HUES6 (cell line): ENCODE measurements at regions not wholly inside any gene's neighbourhood (a gene's known extent, or its start where the extent isn't known, plus 50 kb on each side); places are given as distances from the start of the nearest gene placed in this dataset.

Experiments used
- H3K27ac ChIP-seq: 2 replicates; pipeline ENCODE4 v1.7.0; 2013; ENCODE audit warnings: low read depth, mild to moderate bottlenecking, low read length, inconsistent platforms
- H3K27me3 ChIP-seq: 2 replicates; pipeline ENCODE4 v1.6.1; 2013; ENCODE audit warnings: low read length; ENCODE audit not compliant: control insufficient read depth, insufficient read depth
- H3K36me3 ChIP-seq: 2 replicates; pipeline ENCODE4 v1.6.1; 2013; ENCODE audit warnings: low read length; ENCODE audit not compliant: control insufficient read depth, insufficient read depth
- H3K4me1 ChIP-seq: 2 replicates; pipeline ENCODE4 v1.6.1; 2013; ENCODE audit warnings: low read length; ENCODE audit not compliant: control insufficient read depth, insufficient read depth
- H3K4me3 ChIP-seq: 2 replicates; pipeline ENCODE4 v1.5.1; 2013; ENCODE audit warnings: low read depth, low read length
- H3K9ac ChIP-seq: one replicate; pipeline ENCODE4 v1.6.1; 2013; ENCODE audit warnings: mild to moderate bottlenecking, low read length
- H3K9me3 ChIP-seq: 2 replicates; pipeline ENCODE4 v1.6.1; 2013; ENCODE audit warnings: low read depth, low read length; ENCODE audit not compliant: control insufficient read depth, insufficient read depth

DNA sequence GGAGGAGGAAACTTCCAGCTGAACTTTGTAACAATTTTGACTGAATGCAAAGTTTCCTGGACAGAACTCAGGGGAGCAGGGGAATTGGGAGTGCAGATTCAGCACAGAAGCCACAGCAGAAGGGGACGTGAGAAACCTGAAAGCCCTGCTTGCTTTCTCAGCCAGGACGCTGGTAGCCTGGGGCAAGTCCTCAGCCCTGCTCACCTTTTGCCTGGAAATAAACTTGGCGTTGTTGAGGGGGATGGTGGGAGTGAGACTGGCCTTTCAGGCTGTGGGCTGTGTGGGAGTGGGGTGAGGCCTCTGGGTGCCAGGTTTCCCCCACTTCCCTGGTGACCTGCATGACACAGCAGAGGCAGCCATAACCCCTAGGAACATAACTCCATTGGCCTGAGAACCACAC lies 238.1 kb upstream of the HS3ST5 start:
- Histone ChIP-seq H3K9me3 (peaks cover 20% of the 10 kb centered on the region), H3K36me3 (no peaks in the 10 kb centered on the region), H3K27me3 (peaks cover 7% of the 10 kb centered on the region; the same call in 1 of the 2 replicates), H3K4me1 (peaks cover 11% of the 10 kb centered on the region), H3K9ac (no peak overlapping the region), H3K4me3 (no peak overlapping the region), H3K27ac (no peak overlapping the region)

DNA sequence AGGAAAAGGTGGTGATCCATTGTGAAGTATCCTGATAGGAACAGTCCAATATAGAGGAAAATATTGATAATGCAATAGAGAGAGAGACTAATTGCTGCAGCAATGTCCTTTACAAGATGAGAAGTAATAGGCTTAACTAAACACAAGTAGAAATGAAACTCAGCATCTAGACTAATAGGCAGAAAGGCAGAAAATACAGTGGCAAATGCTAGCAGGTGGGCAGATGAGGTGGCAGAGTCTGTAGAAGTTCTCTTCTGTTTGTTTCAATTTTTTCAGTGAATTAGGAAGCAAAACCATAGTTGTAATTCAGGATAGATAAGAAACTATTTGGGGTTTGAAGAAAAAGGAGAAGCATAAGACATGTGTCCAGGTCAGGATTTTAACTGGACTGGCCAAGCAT lies 236.7 kb upstream of the HS3ST5 start:
- peaks cover 7% of the 10 kb centered on the region; the same call in 1 of the 2 replicates for H3K27me3 ChIP-seq
- no peak overlapping the region for H3K27ac ChIP-seq
- no peak overlapping the region for H3K9ac ChIP-seq
- no peaks in the 10 kb centered on the region for H3K36me3 ChIP-seq
- H3K4me3 ChIP-seq: no peak overlapping the region
- H3K4me1 ChIP-seq: peaks cover 11% of the 10 kb centered on the region
- peaks cover 19% of the 10 kb centered on the region; the same call in 1 of the 2 replicates for H3K9me3 ChIP-seq

DNA sequence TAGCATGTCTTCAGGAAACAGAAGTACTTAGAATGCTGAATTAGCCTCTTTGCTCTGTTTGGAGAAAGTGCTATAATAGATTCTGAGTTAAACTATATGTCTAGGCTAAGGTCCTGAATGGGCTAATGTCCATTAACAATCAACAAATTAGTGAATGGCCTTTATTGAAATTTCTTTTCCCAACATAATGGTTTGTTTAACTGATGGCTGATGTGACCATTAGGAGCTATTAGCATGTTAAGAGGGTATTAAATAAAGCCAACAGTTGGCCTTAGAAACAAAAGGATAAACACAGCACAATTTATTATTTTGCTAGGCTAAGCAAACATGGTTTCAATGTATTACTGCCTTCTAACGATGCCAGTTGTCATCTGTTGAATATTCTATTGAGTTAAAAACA lies 234.3 kb upstream of the HS3ST5 start:
- H3K27ac ChIP-seq: no peak overlapping the region
- no peak overlapping the region for H3K9ac ChIP-seq
- H3K36me3 ChIP-seq: no peaks in the 10 kb centered on the region
- peaks cover 7% of the 10 kb centered on the region; the same call in 1 of the 2 replicates for H3K27me3 ChIP-seq
- peaks cover 11% of the 10 kb centered on the region for H3K4me1 ChIP-seq
- H3K4me3 ChIP-seq: no peak overlapping the region
- H3K9me3 ChIP-seq: peaks cover 14% of the 10 kb centered on the region; the same call in 1 of the 2 replicates

DNA sequence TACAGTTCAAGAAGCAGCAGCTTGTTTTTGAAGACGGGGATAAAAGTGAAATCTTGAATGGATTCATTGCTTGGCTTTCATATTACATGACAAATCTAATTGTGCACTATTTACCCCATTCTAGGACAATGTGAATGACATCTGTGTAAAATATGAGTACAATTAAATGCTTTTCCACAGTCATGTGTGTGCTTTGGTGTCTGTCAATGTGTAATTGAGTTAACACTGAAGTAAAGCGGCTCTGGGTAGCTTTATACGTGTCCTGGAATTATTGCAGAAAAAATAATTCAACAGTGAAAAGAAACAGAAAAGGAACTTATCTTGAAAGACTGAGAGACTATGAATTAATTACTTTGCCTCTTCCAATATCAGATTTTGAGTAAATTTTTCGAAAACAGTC lies 233.5 kb upstream of the HS3ST5 start:
- peaks cover 10% of the 10 kb centered on the region; the same call in 1 of the 2 replicates for H3K9me3 ChIP-seq
- peaks cover 11% of the 10 kb centered on the region for H3K4me1 ChIP-seq
- H3K36me3 ChIP-seq: no peaks in the 10 kb centered on the region
- H3K4me3 ChIP-seq: no peak overlapping the region
- H3K27me3 ChIP-seq: peaks cover 7% of the 10 kb centered on the region; the same call in 1 of the 2 replicates
- H3K9ac ChIP-seq: no peak overlapping the region
- no peak overlapping the region for H3K27ac ChIP-seq

DNA sequence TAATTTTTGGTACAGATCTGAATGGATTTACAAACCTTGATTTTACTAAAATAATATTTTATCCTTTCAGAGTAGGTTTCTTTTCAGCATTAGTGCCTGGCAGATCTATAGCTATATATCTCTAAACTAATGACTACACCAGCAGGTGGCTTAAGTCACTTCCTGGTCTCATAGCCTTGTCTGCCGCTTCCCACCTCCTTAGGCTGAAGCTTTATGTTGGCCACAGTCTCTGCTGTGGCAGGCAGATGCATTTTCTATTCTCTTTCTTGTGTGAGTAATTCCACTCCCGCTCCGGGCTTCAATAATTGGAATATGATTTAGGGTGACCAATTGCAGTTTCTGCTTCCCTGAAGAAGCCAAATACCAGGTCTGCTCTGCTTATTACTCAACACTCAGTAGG lies 226.8 kb upstream of the HS3ST5 start:
- no peaks in the 10 kb centered on the region for H3K27me3 ChIP-seq
- H3K4me3 ChIP-seq: no peak overlapping the region
- peaks cover 7% of the 10 kb centered on the region; the same call in 1 of the 2 replicates for H3K9me3 ChIP-seq
- H3K4me1 ChIP-seq: peaks cover 10% of the 10 kb centered on the region; the same call in 1 of the 2 replicates
- no peaks in the 10 kb centered on the region for H3K36me3 ChIP-seq
- H3K9ac ChIP-seq: no peak overlapping the region
- H3K27ac ChIP-seq: no peak overlapping the region

DNA sequence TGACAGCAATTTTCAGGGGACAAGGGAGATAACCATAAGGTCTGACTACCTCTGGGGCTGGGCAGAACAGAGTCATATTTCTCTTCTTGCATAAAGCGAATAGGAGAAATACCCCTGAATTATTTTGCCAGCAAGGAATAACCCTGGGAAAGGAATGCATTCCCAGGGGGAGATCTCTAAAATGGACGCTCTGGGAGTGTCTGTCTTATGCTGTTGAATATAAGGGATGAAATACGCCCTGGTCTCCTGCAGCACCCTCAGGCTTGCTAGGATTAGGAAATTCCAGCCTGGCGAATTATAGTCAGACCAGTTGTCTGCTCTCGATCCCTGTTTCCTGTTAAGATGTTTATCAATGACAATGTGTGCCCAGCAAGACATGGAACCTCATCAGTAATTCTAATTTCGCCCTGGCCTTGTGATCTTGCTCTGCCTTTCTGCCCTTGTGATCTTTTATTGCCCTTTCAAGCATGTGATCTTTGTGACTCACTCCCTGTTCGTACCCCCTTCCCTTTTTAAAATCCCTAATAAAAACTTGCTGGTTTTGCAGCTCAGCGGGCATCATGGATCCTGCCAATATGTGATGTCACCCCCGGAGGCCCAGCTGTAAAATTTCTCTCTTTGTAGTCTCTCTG lies 221.6 kb upstream of the HS3ST5 start:
- H3K27ac ChIP-seq: no peak overlapping the region
- H3K27me3 ChIP-seq: no peaks in the 10 kb centered on the region
- no peak overlapping the region for H3K4me3 ChIP-seq
- H3K4me1 ChIP-seq: no peaks in the 10 kb centered on the region
- no peaks in the 10 kb centered on the region for H3K36me3 ChIP-seq
- no peak overlapping the region for H3K9ac ChIP-seq
- H3K9me3 ChIP-seq: peaks cover 15% of the 10 kb centered on the region

DNA sequence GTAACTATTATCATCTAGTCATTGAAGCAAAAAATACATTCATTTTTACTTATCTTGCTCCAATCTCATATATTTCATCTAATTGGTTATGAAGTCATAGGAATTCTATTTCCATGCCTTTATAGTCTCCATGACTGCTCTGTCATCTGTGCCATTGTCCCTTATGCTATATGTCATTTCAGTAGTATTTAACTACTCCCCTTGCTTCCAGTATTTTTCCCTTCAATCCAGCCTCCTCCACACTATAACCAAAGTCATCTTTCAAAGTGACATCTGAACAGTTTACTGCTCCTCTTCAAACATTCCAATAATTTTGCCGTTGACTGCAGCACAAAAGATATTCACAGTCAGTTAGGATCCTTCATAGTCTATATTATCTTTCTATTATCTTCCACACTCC lies 216.6 kb upstream of the HS3ST5 start:
- H3K4me1 ChIP-seq: no peaks in the 10 kb centered on the region
- peaks cover 8% of the 10 kb centered on the region for H3K9me3 ChIP-seq
- no peaks in the 10 kb centered on the region for H3K27me3 ChIP-seq
- H3K4me3 ChIP-seq: no peak overlapping the region
- H3K36me3 ChIP-seq: no peaks in the 10 kb centered on the region
- no peak overlapping the region for H3K27ac ChIP-seq
- no peak overlapping the region for H3K9ac ChIP-seq

DNA sequence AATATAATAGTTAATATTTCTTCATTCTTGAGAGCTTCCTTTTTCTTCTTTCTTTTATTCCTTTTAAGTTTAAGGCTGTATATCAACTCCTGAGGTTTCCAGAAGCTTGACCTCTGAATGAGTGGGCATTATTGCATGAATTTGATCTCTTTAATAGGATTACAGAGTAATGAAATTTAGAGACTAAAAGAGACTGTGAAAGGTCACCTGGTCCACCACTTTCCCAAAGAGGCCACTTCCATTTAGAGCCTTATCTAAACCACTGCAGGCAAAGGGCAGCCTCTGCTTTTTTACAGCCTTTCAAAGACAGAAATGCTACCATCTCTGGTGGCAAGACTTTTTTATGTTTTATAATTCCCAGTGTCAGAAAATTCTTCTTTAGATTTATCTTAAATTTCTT lies 215.3 kb upstream of the HS3ST5 start:
- no peak overlapping the region for H3K27ac ChIP-seq
- no peak overlapping the region for H3K4me3 ChIP-seq

DNA sequence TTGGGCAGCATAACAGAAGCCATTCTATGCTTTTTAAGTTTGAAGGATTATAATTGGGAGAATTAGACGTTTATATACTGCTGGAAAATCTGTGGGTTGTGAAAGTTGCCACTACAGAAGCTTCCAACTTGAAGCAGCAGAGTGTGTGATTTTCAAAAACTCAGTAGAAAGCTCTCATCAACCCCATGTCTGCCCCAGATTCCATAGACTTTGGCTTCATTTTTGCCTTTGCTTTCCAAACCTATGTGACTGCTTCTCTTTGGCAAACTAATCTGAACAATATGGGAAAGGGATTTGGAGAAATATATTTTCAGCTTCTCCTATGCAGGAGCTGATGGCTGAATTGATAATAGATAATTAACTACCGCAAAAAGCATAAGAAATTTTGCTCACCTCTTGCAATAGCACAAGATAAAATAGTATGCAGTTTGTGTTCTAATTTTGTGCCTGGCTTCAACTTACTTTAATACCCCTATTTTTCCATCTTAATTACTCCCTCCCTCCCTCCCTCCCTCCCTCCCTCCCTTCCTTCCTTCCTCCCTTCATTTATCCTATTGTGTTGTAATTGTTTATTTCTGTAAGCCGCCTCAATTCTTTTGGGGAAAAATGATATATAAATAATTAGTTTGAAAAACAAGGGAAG lies 214.1 kb upstream of the HS3ST5 start:
- H3K4me1 ChIP-seq: no peaks in the 10 kb centered on the region
- peaks cover 2% of the 10 kb centered on the region for H3K9me3 ChIP-seq
- H3K4me3 ChIP-seq: no peak overlapping the region
- no peak overlapping the region for H3K27ac ChIP-seq
- H3K27me3 ChIP-seq: no peaks in the 10 kb centered on the region
- no peaks in the 10 kb centered on the region for H3K36me3 ChIP-seq
- H3K9ac ChIP-seq: no peak overlapping the region

More for the DNA sequence above, 215.3 kb upstream of the HS3ST5 start:
- Histone ChIP-seq H3K36me3 (no peaks in the 10 kb centered on the region), H3K9me3 (peaks cover 2% of the 10 kb centered on the region), H3K9ac (no peak overlapping the region), H3K27me3 (no peaks in the 10 kb centered on the region), H3K4me1 (no peaks in the 10 kb centered on the region)

DNA sequence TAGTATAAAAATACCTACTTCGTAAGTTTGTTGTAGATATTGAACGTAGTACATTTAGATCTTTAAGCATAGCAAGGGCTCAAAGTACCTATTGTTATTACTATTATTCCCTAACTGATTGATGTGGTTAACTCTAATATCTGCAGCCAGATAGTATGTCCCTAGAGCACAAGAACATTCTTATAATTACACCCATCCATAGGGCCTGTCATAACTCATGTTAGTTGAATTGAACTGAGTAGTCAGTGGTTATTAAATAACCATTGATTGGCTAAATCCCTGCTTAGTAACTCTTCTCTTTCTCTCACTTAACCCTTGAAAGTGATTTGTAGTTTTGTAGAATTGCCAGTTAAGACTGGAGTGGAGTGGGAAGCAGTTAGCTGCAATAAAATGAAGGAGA lies 207.5 kb upstream of the HS3ST5 start:
- Histone ChIP-seq H3K27me3 (no peaks in the 10 kb centered on the region), H3K9me3 (no peaks in the 10 kb centered on the region; the same call in 1 of the 2 replicates), H3K4me3 (no peak overlapping the region), H3K27ac (no peak overlapping the region), H3K4me1 (no peaks in the 10 kb centered on the region), H3K9ac (no peak overlapping the region), H3K36me3 (no peaks in the 10 kb centered on the region)

DNA sequence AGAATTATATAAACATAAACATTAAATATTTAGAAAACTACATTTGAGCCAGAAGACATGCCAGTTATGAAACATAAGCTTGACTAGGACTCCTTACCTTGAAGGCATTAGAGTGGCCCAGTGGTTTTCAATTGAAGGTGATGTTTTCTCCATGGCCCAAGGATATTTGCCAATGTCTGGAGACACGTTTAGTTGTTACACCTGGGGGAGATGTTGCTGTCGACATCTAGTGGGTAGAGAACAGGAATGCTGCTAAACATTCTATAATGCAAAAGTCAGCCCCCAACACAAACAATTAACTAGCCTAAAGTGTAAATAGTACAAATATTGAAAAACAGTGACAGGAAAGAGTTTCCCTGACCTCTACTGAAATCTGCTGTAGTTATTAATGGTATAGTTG lies 200.9 kb upstream of the HS3ST5 start:
- Histone ChIP-seq H3K9ac (no peak overlapping the region), H3K36me3 (no peaks in the 10 kb centered on the region), H3K27ac (no peak overlapping the region), H3K9me3 (no peaks in the 10 kb centered on the region), H3K4me3 (no peak overlapping the region), H3K27me3 (no peaks in the 10 kb centered on the region), H3K4me1 (no peaks in the 10 kb centered on the region)
